NCI-H2196 treated with DMSO at 0.1 percent for 48 hours (cell line): ENCODE measurements at regions not wholly inside any gene's neighbourhood (a gene's known extent, or its start where the extent isn't known, plus 50 kb on each side); places are given as distances from the start of the nearest gene placed in this dataset.
"Not testable (repeated sequence)": the region's sequence is repeated elsewhere in the genome, so short reads cannot be mapped to it uniquely, and the experiment has no call there.

Source experiments
- DNase-seq: peaks from one replicate; lab custom pipeline; 2025; ENCODE audit not compliant: unreplicated experiment; lab: John Stamatoyannopoulos, UW

DNA sequence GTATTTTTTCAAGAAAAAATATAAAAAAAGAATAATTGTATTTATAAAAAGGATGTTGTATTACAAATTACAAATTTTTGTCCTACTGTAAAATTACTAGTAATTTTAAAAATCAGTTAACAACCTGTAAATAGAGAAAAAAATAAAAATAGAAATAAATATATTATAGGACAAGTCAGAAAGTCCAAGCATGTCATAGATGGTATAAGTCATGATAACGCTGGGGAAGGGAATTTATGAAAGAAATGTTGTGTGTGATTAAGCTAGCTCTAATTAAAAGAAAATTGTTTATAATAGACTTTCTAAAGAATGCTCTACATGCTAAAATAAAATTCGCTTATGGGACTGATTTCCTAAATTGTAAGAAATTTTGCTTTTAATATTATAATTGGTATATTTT is 2329.9 kb downstream of the ARAP2 start:
- no peak for DNase-seq

DNA sequence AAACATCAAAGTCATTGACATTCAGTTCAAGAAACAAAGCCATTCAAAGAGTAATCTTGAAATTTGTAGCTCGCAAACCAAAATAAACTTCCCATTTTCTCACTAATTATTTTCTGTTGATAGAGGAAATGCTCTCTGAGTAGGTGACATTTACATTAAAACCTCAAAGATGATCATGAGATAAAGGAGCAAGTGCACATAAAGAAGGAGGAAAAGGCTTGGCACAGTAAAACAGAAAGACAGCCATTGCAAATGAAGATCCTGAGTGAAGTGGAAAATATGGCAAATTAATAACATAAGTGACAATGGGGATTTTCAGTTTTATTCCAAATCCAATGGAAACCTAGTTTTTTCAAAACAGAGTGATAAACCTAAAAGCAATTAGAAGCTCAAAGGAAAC is 2320.8 kb downstream of the ARAP2 start:
- no peak for DNase-seq

DNA sequence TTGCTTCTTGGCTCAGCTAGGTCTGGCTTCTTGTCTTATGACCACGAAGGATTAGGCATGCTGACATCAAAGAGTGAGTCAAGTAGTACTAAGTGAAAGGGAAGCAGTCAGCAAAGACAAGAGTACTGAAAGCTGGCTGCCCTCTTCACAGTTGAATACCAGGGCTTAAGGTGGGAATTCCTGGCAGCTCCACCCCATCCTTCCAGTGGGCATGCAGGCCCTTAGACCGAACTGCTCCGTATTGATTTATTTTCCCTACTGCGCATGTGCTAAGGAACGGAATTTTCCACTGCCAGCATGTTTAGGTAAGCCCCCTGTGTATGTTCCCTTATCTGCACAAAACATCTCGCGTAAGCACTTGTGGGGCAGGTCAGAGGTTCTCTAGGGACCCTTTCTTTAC is 2320.1 kb downstream of the ARAP2 start:
- no peak for DNase-seq

DNA sequence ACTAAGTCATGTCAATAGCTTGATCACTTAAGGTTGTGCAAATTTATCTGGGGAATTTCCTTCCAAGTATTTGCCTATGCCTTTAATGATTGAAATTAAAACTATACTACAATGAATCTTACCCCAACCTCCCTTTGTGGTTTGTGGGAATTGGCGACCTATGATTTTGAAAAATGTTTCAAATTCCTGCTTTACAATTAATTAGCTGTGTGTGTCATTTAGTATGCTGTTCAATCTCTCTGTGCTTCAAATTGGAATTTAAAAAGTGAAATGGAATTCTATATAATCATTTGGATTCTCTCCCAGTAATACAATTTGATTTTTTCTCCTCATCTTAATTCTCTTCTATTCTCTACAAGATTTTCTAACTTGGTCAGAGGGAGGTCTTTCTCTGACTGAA is 2319.5 kb downstream of the ARAP2 start:
- no peak for DNase-seq

DNA sequence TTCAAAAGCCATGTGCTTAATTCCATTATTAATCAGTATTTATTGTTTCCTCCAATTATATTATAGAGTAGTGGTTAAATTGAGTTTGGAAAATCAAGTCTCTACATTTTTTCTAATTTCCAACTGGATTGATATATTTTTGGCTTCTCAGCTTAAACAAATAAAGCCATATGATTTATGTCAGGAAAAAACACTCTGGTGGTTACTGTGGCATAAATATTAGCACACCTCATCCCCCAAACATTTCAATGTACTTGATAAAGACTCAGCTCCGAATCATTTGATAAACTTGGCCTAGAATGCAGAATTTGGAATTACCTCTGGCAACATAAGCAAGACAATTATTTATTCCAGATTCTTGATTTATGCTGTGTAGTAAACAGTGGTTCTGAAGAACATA is 2313.8 kb downstream of the ARAP2 start:
- DNase-seq: no peak

DNA sequence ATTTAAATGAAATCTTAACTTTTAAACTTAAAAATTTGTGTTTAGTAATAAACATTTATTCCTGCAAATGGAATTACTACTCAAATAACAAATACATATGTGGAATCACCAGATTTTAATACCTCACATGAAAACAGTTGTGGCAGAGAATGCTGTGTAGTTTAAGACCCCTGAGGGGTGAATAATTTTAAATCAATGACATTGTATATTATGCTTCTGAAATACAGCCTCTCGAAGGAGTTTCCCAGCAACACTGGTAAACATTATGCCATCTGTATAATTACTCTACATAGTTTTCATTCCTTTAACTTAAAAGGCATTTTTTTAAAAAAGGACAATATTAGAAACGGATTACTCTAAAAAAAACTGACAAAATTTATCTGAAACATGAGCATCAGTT is 2313.3 kb downstream of the ARAP2 start:
- no peak for DNase-seq

DNA sequence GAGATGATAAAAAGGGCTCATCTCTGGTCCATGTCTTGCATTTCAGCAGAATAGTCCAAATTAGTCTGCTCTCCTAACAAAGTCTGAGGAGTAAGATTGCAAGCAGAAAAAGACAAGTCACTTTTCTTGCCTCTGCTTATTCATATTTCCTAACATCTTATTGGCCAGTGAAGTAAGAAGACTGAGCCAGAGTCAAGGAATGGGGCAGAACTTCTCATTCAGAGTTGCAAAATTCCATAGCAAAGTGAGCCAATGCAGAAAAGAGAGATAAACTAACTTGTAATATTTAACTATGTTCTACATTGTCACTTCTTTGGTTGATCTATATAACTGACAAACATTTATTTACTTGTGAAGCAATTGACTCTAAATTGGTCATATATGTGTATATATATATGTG is 2304.0 kb downstream of the ARAP2 start:
- DNase-seq: no peak

DNA sequence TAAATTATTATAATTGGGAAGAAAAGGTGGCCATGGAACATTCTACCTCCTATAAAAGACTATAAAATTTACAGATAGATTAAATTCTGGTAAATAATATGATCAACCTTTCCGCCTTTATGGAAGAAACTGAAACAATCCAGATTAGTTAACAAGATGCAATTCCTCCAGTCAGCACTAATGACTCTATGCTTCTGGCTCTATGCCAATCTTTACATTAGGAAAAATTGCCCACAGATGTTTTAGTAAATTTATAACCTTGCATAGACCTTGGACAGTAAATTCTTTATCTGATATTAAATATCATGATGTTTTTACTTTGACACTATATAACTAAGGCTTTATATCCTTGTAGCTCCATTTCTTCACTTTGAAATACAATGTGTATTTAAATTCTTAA is 2302.5 kb downstream of the ARAP2 start:
- no peak for DNase-seq

DNA sequence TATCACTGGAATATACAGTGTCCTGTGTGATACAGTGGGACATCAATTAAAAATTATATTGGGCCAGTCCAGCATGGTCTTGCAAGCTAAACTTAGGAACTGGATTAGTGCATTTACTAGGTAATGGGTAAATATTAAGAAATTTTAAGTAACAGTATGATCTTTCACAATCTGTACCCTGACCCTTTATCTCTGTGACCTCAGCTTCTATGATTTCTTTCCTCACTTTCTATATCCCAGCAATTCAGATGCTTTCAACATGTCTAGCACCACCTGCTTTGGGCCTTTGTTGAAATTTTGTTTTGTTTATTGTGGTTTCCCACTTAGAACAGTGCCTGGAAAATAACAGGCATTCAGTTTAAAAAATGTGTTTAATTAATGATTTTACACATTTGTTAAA is 2295.4 kb downstream of the ARAP2 start:
- DNase-seq: no peak

DNA sequence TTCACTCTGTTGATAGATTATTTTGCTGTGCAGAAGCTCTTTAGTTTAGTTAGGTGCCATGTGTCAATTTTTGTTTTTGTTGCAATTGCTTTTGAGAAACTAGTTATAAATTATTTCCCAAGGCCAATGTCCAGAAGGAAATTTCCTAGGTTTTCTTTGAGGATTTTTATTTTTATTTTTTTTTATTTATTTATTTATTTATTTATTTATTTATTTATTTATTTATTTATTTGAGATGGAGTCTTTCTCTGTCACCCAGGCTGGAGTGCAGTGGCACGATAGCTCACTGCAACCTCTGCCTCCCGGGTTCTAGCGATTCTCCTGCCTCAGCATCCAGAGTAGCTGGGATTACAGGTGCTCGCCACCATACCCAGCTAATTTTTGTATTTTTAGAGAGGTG is 2290.5 kb downstream of the ARAP2 start:
- not testable (repeated sequence) for DNase-seq

DNA sequence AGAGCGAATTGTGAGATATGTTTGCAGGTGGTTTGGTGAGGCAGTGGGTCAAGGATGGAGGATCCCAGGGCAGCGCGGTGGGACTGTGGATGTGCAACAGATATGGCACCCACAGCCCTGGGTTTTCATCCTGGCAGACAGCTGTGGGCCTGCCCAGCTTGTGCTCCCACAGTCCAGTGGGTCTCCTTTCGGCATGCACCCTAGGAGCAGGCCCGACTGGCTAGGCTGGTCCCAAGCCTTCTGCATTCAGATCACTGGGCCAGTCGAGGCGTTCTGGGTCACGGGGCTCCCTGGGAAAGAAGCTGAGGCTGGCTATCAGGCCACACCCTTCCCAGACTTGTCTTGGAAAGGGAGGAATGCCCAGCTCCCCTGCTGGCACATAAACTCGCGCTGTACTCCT is 2289.6 kb downstream of the ARAP2 start:
- DNase-seq: no peak

DNA sequence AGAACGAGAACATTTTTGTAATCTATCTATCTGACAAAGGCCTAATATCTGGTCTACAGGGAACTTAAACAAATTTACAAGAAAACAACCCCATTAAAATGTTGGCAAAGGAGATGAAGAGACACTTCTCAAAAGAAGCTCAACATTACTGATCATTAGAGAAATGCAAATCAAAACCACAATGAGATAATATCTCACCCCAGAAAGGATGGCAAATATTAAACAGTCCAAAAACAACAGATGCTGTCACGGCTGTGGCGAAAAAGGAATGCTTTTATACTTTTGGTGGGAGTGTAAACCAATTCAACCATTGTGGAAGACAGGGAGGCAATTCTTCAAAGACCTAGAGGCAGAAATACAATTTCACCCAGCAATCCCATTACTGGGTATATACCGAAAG is 2284.8 kb downstream of the ARAP2 start:
- no peak for DNase-seq

DNA sequence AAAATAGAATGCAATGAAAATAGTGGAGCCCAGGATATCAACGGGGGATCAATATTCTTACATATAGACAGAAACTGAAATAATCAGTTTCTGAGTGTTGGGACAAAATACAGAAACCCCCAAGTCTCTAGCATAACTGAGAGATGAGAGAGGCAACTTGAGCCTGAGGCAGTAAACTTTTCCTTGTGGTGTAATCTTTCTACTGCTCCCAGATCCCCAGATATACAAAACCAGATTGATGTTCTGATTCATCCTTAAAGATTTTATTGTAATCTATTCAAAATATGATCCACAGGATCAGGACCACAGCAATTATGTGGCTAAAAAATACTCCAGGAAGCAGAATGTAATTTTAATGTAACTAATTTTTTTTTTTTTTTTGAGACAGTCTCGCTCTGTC is 2282.6 kb downstream of the ARAP2 start:
- DNase-seq: no peak

DNA sequence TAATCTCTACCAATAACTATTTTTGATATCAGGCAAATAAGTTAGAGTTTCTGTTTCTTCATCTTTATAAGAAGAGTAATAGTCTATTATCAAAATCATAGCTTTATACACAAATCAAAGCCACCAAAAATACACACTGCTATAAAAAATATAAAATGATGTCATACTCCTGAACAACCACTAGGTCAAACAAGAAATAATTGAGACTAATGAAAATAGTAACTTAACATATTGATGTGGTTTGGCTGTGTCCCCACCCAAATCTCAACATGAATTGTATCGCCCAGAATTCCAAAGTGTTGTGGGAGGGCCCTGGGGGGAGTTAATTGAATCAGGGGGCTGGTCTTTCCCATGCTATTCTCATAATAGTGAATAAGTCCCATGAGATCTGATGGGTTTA is 2277.5 kb downstream of the ARAP2 start:
- DNase-seq: no peak

DNA sequence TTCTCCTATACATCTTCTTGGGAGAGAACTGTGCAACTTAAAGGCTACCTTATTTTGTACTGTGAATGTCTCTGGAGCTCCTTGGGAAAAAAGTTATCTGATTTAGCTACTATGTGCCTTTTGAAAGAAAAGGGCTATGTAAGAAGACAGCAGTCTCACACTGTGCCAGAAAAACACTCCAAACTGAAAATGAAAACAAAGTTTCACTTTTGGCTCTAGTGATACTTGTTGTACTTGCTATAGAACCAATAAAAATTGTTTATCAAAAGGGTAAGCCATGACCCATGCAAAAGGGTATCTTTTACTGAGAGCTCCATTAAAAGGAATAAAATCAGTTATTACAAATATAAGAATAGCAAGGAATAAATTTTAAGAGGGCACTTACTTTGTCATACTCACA is 2270.0 kb downstream of the ARAP2 start:
- DNase-seq: no peak

DNA sequence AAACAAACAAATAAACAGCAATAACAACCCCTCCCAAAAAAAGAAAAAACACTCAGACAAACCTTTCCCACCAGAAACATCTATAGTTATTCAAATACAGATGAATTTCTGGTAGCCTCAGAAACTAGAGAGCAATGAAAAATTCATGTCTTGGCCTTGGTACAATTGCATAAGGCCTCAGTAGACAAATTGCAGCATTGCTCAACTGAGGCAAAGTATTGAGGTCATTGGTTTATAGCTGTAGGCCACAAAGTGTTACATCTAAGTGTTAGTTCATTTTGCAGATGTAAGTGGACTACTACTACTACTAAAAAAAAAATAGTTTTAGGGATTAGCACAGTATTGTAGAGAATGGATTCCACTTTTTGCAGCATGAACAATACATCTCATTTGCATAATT is 2268.3 kb downstream of the ARAP2 start:
- no peak for DNase-seq

DNA sequence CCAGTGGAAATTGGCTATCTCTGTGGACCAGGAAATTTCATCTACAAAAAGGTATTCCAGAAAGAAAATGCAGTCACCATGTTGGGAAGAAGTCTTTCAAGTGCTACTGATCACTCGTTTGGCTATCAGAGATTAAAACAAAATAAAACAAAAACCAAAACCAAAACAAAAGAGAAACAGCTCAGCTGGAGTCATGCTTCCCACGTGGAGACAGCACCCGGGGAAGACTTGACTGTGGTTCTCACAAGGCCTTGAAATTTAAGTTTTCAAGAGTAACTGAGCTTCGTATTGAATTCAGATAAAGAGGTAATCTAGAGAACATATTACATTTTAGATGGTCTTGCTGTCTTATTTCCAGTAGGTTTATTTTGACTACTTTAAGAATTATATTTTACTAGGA is 2264.5 kb downstream of the ARAP2 start:
- not testable (repeated sequence) for DNase-seq

DNA sequence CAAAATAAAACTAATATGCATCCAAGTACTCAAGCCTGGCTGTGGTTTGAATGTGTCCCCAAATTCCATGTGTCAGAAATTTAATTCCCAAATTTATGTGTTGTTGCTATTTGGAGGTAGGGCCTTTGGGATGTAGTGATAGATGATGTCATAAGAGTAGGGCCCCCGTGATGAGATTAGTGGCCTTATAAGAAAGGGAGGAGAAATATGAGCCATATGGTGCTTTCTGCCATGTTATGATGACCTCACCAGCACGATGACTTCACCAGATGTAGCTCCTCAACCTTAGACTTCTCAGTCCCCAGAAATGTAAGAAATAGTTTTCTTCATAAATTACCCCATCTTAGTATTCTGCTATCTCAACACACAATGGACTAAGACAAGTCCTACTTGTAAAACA is 2264.0 kb downstream of the ARAP2 start:
- no peak for DNase-seq

DNA sequence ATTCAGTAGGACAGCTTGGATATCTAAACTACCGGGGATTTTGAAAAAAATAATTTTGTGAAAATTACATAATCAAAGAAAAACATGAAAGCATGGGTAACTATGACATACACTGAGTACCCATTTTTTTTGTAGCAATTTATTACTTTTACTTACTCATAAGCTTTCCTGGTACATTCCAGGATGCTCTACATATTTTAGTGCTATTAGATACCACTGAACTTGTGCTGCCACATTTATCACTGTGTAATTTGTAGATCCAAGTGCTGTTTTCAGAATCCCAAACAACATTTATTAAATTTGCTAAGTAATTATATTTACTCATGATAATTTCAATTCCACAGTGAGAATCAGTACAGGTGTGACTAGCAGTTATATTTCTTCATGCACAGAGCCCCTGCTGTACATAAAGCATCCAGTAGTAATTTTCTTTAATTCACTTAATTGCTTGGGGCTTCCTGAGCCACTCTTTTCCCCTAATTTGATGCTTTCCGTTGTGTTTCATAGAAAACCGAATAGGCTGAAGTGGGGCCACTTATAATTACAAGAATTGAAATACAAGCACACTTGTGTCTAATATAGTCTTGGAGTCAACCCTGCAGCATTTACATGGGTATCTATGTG is 2254.4 kb downstream of the ARAP2 start:
- DNase-seq: no peak

DNA sequence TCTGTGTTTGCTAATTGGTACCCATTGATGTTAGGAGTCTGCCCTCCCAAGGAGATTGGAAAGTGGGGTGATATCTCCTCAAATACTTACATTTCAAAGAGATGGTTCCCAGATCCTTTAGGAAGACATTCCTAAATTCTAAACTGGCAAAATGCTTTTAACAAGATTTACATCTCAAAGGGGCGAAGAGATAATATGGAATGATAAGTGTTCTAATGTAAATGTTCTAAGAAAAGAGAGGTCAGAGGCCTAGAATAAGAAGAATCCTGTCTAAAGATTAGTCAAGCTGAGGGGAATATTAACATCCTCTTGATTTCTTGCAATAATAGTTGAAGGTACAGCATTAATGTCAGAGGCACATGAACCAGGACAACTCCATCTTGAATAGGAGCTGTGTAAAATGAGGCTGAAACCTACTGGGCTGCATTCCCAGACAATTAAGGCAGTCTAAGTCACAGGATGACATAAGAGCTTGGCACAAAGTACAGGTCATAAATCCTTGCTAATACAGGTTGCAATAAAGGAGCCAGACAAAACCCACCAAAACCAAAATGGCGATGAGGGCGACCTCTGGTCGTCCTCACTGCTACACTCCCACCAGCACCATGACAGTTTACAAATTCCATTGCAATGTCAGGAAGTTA is 2248.1 kb downstream of the ARAP2 start:
- DNase-seq: no peak

DNA sequence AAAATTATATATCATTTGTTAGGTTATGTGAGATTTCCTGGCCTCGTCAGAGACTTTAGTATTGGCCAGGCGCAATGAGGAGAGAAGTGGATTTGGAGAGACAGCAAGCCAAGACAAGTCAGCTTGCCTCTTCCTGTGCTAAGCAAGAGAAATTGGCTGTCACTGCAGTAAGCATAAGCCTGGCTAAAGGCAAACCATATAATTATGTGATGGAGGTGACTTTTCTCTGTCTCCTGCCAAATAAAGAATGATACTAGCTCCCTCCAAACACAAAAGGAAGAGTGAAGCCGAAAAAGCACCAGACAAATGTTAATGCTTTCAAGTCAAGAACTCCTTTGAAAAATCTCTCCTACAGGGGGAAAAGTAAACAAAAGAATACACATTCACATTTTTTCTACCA is 2246.0 kb downstream of the ARAP2 start:
- no peak for DNase-seq

DNA sequence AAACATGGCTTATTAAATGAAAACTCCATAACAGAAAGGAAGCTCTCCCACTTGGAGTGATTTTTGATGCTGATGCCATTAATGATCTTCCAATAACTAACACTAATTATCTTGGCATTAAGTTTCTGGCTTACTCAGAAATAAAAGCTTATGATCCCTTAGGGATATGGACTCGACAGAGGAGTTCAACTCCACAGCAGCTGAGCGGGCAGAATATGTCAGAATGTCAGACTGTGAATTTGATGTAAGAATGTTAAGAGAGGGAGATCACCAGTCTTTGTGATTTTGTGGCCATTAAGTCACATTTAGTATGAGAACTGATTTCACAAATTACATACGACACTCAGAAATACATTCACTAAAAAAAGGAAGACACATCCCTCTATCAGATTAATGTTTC is 2244.0 kb downstream of the ARAP2 start:
- DNase-seq: no peak

DNA sequence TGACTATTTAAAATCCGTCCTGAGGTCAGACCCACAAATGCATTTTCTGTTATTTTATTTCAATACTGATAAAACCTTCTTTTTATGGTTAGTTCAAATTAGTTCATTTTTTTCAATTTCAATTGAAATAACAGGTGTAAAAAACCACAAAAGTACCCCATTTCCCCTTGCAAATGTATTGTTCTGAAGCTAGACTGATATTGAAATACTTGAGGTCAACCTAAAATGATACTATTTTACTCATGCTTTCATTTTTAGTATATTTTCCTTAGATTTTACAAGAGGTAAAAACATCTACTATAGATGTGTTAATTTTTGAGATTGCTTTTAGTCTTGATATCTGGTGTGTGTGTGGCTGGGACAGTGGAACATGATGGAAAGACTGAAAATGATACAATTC is 2237.8 kb downstream of the ARAP2 start:
- DNase-seq: not testable (repeated sequence)
